ENCODE measurements at regions not wholly inside any gene's neighbourhood (a gene's known extent, or its start where the extent isn't known, plus 50 kb on each side); places are given as distances from the start of the nearest gene placed in this dataset.

- TF ChIP-seq PREB (CRISPR knock-in tag; IDR thresholded peaks at IDR 0.05; ENCODE audit: borderline replicate concordance) = no peak
- no peak for TF ChIP-seq PRRX2 (CRISPR knock-in tag; IDR thresholded peaks at IDR 0.05)
- TF ChIP-seq ATF3 (CRISPR knock-in tag; conservative IDR thresholded peaks at IDR 0.05) = no peak
- TF ChIP-seq JUN (CRISPR knock-in tag; IDR thresholded peaks at IDR 0.05) = no peak
- TF ChIP-seq USF2 (CRISPR knock-in tag; IDR thresholded peaks at IDR 0.05) = no peak
- no peak for TF ChIP-seq FOXK1 (CRISPR knock-in tag; IDR thresholded peaks at IDR 0.05)
- TF ChIP-seq SMAD4 (CRISPR knock-in tag; IDR thresholded peaks at IDR 0.05) = no peak
- TF ChIP-seq CTCF (IDR thresholded peaks at IDR 0.05) = no peak
- no peak for TF ChIP-seq E2F1 (CRISPR knock-in tag; IDR thresholded peaks at IDR 0.05)
- TF ChIP-seq AR (CRISPR knock-in tag; IDR thresholded peaks at IDR 0.05) = no peak
- no peak for TF ChIP-seq PRDM15 (CRISPR knock-in tag; IDR thresholded peaks at IDR 0.05)
- TF ChIP-seq ATF2 (CRISPR knock-in tag; IDR thresholded peaks at IDR 0.05; ENCODE audit: borderline replicate concordance, low read depth) = no peak
- no peak for TF ChIP-seq ZNF512 (CRISPR knock-in tag; IDR thresholded peaks at IDR 0.05; ENCODE audit: borderline replicate concordance)
- no peak for TF ChIP-seq ELF4 (CRISPR knock-in tag; IDR thresholded peaks at IDR 0.05; ENCODE audit: low read depth)
- no peak for TF ChIP-seq ZNF671 (CRISPR knock-in tag; IDR thresholded peaks at IDR 0.05)
- TF ChIP-seq SOX15 (CRISPR knock-in tag; IDR thresholded peaks at IDR 0.05) = no peak
- no peak for TF ChIP-seq ZNF281 (CRISPR knock-in tag; IDR thresholded peaks at IDR 0.05)
- no peak for TF ChIP-seq MLX (CRISPR knock-in tag; IDR thresholded peaks at IDR 0.05)
- TF ChIP-seq CREM (CRISPR knock-in tag; IDR thresholded peaks at IDR 0.05) = no peak
- Mint-ChIP-seq H3K4me1 (peaks cover 3% of the 10 kb centered on the region; the same call in 1 of the 2 replicates), H3K9me3 (peaks cover 6% of the 10 kb centered on the region; the same call in 1 of the 2 replicates), H3K27ac (no peak overlapping the region), H3K4me3 (no peak overlapping the region), H3K27me3 (ENCODE audit: low read depth) (no peaks in the 10 kb centered on the region), H3K36me3 (no peaks in the 10 kb centered on the region)
- DNase-seq (ENCODE audit: low spot score) (no peak), ATAC-seq (no peak)
- CTCF ChIA-PET = interaction anchor here (0.9 kb wide), 1 partner anchor 20 kb away, joined by 4 read pairs; no protein-coding TSS in a partner anchor
- POLR2A ChIA-PET = no interaction called here
Measured at GRCh38 chr3:168191856-168192255, 96.1 kb upstream of the GOLIM4 start.
